H1 (cell line): ENCODE measurements at regions not wholly inside any gene's neighbourhood (a gene's known extent, or its start where the extent isn't known, plus 50 kb on each side); places are given as distances from the start of the nearest gene placed in this dataset.

Experiments
- CTCF ChIA-PET: fragments of 300-600 bp; sonication (Branson Sonifier 250); formaldehyde crosslinking; loops from one replicate; lab custom pipeline; 2021; ENCODE audit not compliant: partially characterized antibody; lab: Charles Lee
- POLR2A ChIA-PET: fragments of 300-600 bp; sonication (Branson Sonifier 250); formaldehyde crosslinking; loops from one replicate; lab custom pipeline; 2021; ENCODE audit warnings: inconsistent platforms; ENCODE audit not compliant: partially characterized antibody; lab: Charles Lee
- DNase-seq, 2 experiments: peaks; one replicate each; pipeline versions ENCODE4 v3.0.0 to v3.0.0-alpha.2; 2010 to 2022; ENCODE audit warnings: low spot score in 2 of 2, low read depth in 1 of 2, mixed read lengths in 1 of 2
- FAIRE-seq: peaks from 2 replicates; lab custom pipeline; 2011; peaks lifted over from hg19 to GRCh38; lab: Jason Lieb, UNC
- H2AFZ ChIP-seq: 2 replicates; pipeline ENCODE4 v1.8.1; 2012; ENCODE audit warnings: low read length, inconsistent platforms
- H2AK5ac ChIP-seq: 2 replicates; pipeline ENCODE4 v1.6.1; 2013; ENCODE audit warnings: low read depth, low read length
- H2BK120ac ChIP-seq: replicated peaks from 2 replicates; pipeline ENCODE3; 2013; ENCODE audit warnings: low read depth, low read length, inconsistent platforms
- H2BK12ac ChIP-seq: 2 replicates; pipeline ENCODE4 v1.6.1; 2013; ENCODE audit warnings: low read depth, low read length
- H2BK15ac ChIP-seq: 2 replicates; pipeline ENCODE4 v1.6.1; 2013; ENCODE audit warnings: low read length
- H2BK20ac ChIP-seq: 2 replicates; pipeline ENCODE4 v1.6.1; 2013; ENCODE audit warnings: low read length
- H2BK5ac ChIP-seq: 2 replicates; pipeline ENCODE4 v1.6.1; 2013; ENCODE audit warnings: low read depth, low read length
- H3K14ac ChIP-seq: 2 replicates; pipeline ENCODE4 v1.6.1; 2013; ENCODE audit warnings: inconsistent platforms; ENCODE audit not compliant: insufficient read length
- H3K18ac ChIP-seq: 2 replicates; pipeline ENCODE4 v1.6.1; 2013; ENCODE audit warnings: low read length; ENCODE audit errors: extremely low read depth
- H3K23ac ChIP-seq: 2 replicates; pipeline ENCODE4 v1.6.1; 2013; ENCODE audit warnings: inconsistent platforms; ENCODE audit not compliant: insufficient read length
- H3K23me2 ChIP-seq: 2 replicates; pipeline ENCODE4 v1.6.1; 2013; ENCODE audit warnings: low read depth, low read length
- H3K27ac ChIP-seq: 2 replicates; pipeline ENCODE4 v1.6.1; 2011; ENCODE audit warnings: low read depth, low read length, inconsistent platforms
- H3K27me3 ChIP-seq, 4 experiments: replicated peaks in 1 of 4; 1 replicate in 1 of 4; 2 replicates in 3 of 4; pipeline versions ENCODE4 v1.6.1 to v1.8.1; 2011 to 2013; ENCODE audit warnings: low read length in 3 of 4, mild to moderate bottlenecking in 3 of 4, inconsistent platforms in 2 of 4, mixed read lengths in 2 of 4, moderate library complexity in 1 of 4; ENCODE audit not compliant: control insufficient read depth in 3 of 4, insufficient read depth in 3 of 4; ENCODE audit errors: extremely low read depth in 1 of 4
- H3K36me3 ChIP-seq, 4 experiments: 2 replicates each; pipeline versions ENCODE4 v1.6.1 to v1.8.1; 2011 to 2013; ENCODE audit warnings: mild to moderate bottlenecking in 4 of 4, low read length in 3 of 4, moderate library complexity in 2 of 4, control low read depth in 1 of 4, inconsistent platforms in 1 of 4; ENCODE audit not compliant: insufficient read depth in 4 of 4, control insufficient read depth in 2 of 4
- H3K4ac ChIP-seq: replicated peaks from 2 replicates; pipeline ENCODE3; 2013; ENCODE audit warnings: low read length, low read depth, mixed read lengths, inconsistent platforms; ENCODE audit not compliant: insufficient read length
- H3K4me1 ChIP-seq, 4 experiments: replicated peaks in 1 of 4; 1 replicate in 1 of 4; 2 replicates in 3 of 4; pipeline versions ENCODE4 v1.6.1 to v1.8.1; 2011 to 2013; ENCODE audit warnings: low read length in 3 of 4, inconsistent platforms in 2 of 4, mixed read lengths in 1 of 4; ENCODE audit not compliant: insufficient read depth in 4 of 4, control insufficient read depth in 3 of 4
- H3K4me2 ChIP-seq, 2 experiments: 2 replicates each; pipeline versions ENCODE4 v1.6.1 to v1.8.1; 2011 to 2013; ENCODE audit warnings: low read depth in 2 of 2, low read length in 2 of 2, control low read depth in 1 of 2, inconsistent platforms in 1 of 2, mild to moderate bottlenecking in 1 of 2; ENCODE audit not compliant: insufficient read depth in 1 of 2
- H3K4me3 ChIP-seq, 4 experiments: fragments of 200-600, 300-600 bp in 1 of 4; sonication (generic), shearing (Covaris generic), sonication (Bioruptor Twin) in 1 of 4; 2 replicates each; pipeline versions ENCODE4 v1.5.1 to v1.8.1; 2011 to 2016; ENCODE audit warnings: low read length in 4 of 4, low read depth in 3 of 4, control low read depth in 2 of 4, inconsistent platforms in 2 of 4, mild to moderate bottlenecking in 2 of 4, mixed read lengths in 1 of 4, moderate library complexity in 1 of 4; ENCODE audit not compliant: insufficient read depth in 2 of 4; ENCODE audit errors: extremely low read depth in 1 of 4
- H3K56ac ChIP-seq: replicated peaks from 2 replicates; pipeline ENCODE3; 2013; ENCODE audit warnings: low read depth, mild to moderate bottlenecking, mixed read lengths, low read length, inconsistent platforms; ENCODE audit not compliant: insufficient read length
- H3K79me1 ChIP-seq: 2 replicates; pipeline ENCODE4 v1.6.1; 2013; ENCODE audit warnings: low read depth, low read length, control low read depth
- H3K79me2 ChIP-seq, 2 experiments: 2 replicates each; pipeline versions ENCODE4 v1.6.1 to v1.8.1; 2012 to 2013; ENCODE audit warnings: low read length in 2 of 2, mild to moderate bottlenecking in 2 of 2, inconsistent platforms in 1 of 2; ENCODE audit not compliant: insufficient read depth in 2 of 2, control insufficient read depth in 1 of 2
- H3K9ac ChIP-seq, 4 experiments: replicated peaks in 1 of 4; 1 replicate in 1 of 4; 2 replicates in 3 of 4; pipeline versions ENCODE4 v1.6.1 to v1.8.1; 2011 to 2013; ENCODE audit warnings: low read depth in 3 of 4, low read length in 3 of 4, control low read depth in 2 of 4, mild to moderate bottlenecking in 2 of 4, moderate library complexity in 2 of 4, inconsistent platforms in 1 of 4; ENCODE audit errors: extremely low read depth in 1 of 4
- H3K9me3 ChIP-seq, 2 experiments: 2 replicates each; pipeline versions ENCODE4 v1.6.1 to v1.8.1; 2012 to 2013; ENCODE audit warnings: mild to moderate bottlenecking in 2 of 2, moderate library complexity in 2 of 2, control low read depth in 1 of 2, inconsistent platforms in 1 of 2, low read depth in 1 of 2, low read length in 1 of 2, mixed read lengths in 1 of 2; ENCODE audit not compliant: insufficient read depth in 2 of 2
- H4K20me1 ChIP-seq, 2 experiments: replicated peaks in 1 of 2; 2 replicates each; pipeline versions ENCODE3 to v1.8.1; 2011 to 2013; ENCODE audit warnings: inconsistent platforms in 2 of 2, low read length in 2 of 2, mild to moderate bottlenecking in 1 of 2; ENCODE audit not compliant: insufficient read depth in 2 of 2, control insufficient read depth in 1 of 2
- H4K5ac ChIP-seq: 2 replicates; pipeline ENCODE4 v1.6.1; 2013; ENCODE audit warnings: low read length, low read depth, mixed read lengths, inconsistent platforms; ENCODE audit not compliant: insufficient read length
- H4K8ac ChIP-seq: 2 replicates; pipeline ENCODE4 v1.8.0; 2013; ENCODE audit warnings: mild to moderate bottlenecking, moderate library complexity, low read length, inconsistent platforms; ENCODE audit not compliant: insufficient read depth; ENCODE audit errors: extremely low read depth
- H4K91ac ChIP-seq: replicated peaks from 2 replicates; pipeline ENCODE3; 2013; ENCODE audit warnings: low read length, mixed read lengths, inconsistent platforms; ENCODE audit not compliant: insufficient read length
- ASH2L ChIP-seq: fragments of 200-600, 300-600 bp; sonication (generic); IDR thresholded peaks from one replicate; pipeline ENCODE4 v1.7.1; 2017; ENCODE audit warnings: low read length
- CBX8 ChIP-seq: fragments of 300-800, 300-1000 bp; sonication (generic); IDR thresholded peaks from 2 replicates; pipeline ENCODE4 v1.7.1; 2016; ENCODE audit warnings: low read depth, low read length, borderline replicate concordance
- CHD1 ChIP-seq: IDR thresholded peaks from 2 replicates; pipeline ENCODE4 v1.6.1; 2012; ENCODE audit warnings: low read depth, low read length, improper control_type of control experiment
- CHD2 ChIP-seq: IDR thresholded peaks from 2 replicates; pipeline ENCODE4 v1.6.1; 2012; ENCODE audit warnings: low read length, improper control_type of control experiment
- EP300 ChIP-seq, 2 experiments: IDR thresholded peaks; 1 replicate in 1 of 2; 2 replicates in 1 of 2; pipeline ENCODE4 v1.6.1; 2011 to 2012; ENCODE audit warnings: low read depth in 2 of 2, low read length in 2 of 2, mild to moderate bottlenecking in 2 of 2, borderline replicate concordance in 1 of 2, inconsistent platforms in 1 of 2, moderate library complexity in 1 of 2
- JUN ChIP-seq: IDR thresholded peaks from 2 replicates; pipeline ENCODE4 v1.6.1; 2011; ENCODE audit warnings: low read depth, mild to moderate bottlenecking, improper control_type of control experiment, low read length
- NRF1 ChIP-seq: IDR thresholded peaks from 2 replicates; pipeline ENCODE4 v1.6.1; 2011; ENCODE audit warnings: mild to moderate bottlenecking, low read depth, low read length, improper control_type of control experiment
- PHF8 ChIP-seq: fragments of 200-600 bp; sonication (generic); conservative IDR thresholded peaks from 2 replicates; pipeline ENCODE4 v1.7.1; 2012; ENCODE audit warnings: low read depth, mild to moderate bottlenecking, inconsistent platforms, low read length, moderate library complexity
- RAD21 ChIP-seq, 2 experiments: IDR thresholded peaks in 1 of 2; conservative IDR thresholded peaks in 1 of 2; 2 replicates each; pipeline ENCODE4 v1.6.1; 2011; ENCODE audit warnings: low read depth in 2 of 2, low read length in 2 of 2, improper control_type of control experiment in 1 of 2, inconsistent platforms in 1 of 2, mild to moderate bottlenecking in 1 of 2, moderate library complexity in 1 of 2
- RBBP5 ChIP-seq: IDR thresholded peaks from 2 replicates; pipeline ENCODE4 v1.7.1; 2012; ENCODE audit warnings: low read depth, mild to moderate bottlenecking, inconsistent platforms, low read length, moderate library complexity, borderline replicate concordance
- SIRT6 ChIP-seq: IDR thresholded peaks from one replicate; pipeline ENCODE4 v1.7.1; 2012; ENCODE audit warnings: low read length, inconsistent platforms
- SRF ChIP-seq: IDR thresholded peaks from 2 replicates; pipeline ENCODE4 v1.6.1; 2011; ENCODE audit warnings: mild to moderate bottlenecking, low read depth, low read length, moderate library complexity
- TBP ChIP-seq: IDR thresholded peaks from 2 replicates; pipeline ENCODE4 v1.6.1; 2011; ENCODE audit warnings: low read depth, low read length, improper control_type of control experiment
- WGBS, 2 experiments: shearing (Covaris generic) in 1 of 2; methylation state at CpG; one replicate each; pipeline versions ENCODE4 v1.1.6 to v1.1.7; 2013 to 2015; ENCODE audit warnings: low lambda C conversion rate in 2 of 2, mixed read lengths in 2 of 2, inconsistent platforms in 1 of 2, low coverage in 1 of 2, missing lambda C conversion rate in 1 of 2; ENCODE audit not compliant: insufficient replicate concordance in 2 of 2, insufficient coverage in 1 of 2, insufficient read length in 1 of 2; ENCODE audit errors: extremely low coverage in 1 of 2, missing lambda C conversion rate in 1 of 2; 5-methylcytosine and 5-hydroxymethylcytosine counted together
- TF ChIP-seq, protein P1 (sequence below): IDR thresholded peaks from 2 replicates; pipeline ENCODE4 v1.6.1; 2012; ENCODE audit warnings: inconsistent platforms

DNA sequence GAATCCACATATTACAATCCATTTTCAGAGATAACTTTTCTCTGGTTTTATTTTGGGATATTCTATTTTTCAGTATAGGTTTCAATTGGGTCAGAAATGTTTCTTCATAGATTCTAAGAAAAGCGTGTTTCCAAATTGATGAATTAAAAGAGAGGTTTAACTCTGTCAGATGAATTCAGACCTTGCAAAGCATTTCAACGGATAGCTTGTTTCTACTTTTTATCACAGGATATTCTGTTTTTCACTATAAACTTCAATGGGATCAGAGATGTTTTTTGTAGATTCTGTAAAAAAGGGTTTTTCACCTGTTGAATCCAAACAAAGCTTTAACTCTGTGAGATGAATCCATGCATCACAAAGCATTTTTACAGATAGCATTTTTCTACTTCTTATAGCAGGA, 1498.1 kb downstream of the UQCRFS1 start:
- no peak for FAIRE-seq

More for the DNA sequence above, 1498.1 kb downstream of the UQCRFS1 start:
- Histone ChIP-seq H3K4me1 (no peaks in the 10 kb centered on the region), H2AFZ (no peak overlapping the region), H2AK5ac (no peak overlapping the region), H3K79me2 (no peaks in the 10 kb centered on the region), H3K23me2 (no peaks in the 10 kb centered on the region), H3K18ac (no peak overlapping the region), H3K9ac (no peak overlapping the region), H3K27ac (no peak overlapping the region), H2BK15ac (no peak overlapping the region), H3K27me3 (no peaks in the 10 kb centered on the region), H4K20me1 (no peaks in the 10 kb centered on the region), H2BK20ac (no peak overlapping the region), H3K4me3 (no peak overlapping the region; a peak in 1 of 8 replicates), H3K9me3 (peaks cover 56 to 66% of the 10 kb centered on the region in 2 experiments), H4K8ac (no peak overlapping the region), H4K91ac (no peak overlapping the region), H3K23ac (no peak overlapping the region), H4K5ac (no peak overlapping the region), H2BK5ac (no peak overlapping the region), H3K14ac (no peak overlapping the region), H2BK12ac (no peak overlapping the region), H3K56ac (no peak overlapping the region), H3K79me1 (no peaks in the 10 kb centered on the region), H3K4me2 (no peak overlapping the region), H2BK120ac (no peak overlapping the region), H3K4ac (no peak overlapping the region), H3K36me3 (no peaks in the 10 kb centered on the region; a peak in 1 of 8 replicates)
- no peak for DNase-seq
- ChIA-PET POLR2A (no interaction called here), CTCF (no interaction called here)
- WGBS, 2 experiments: 70% methylated on average over 2 of the region's 2 CpGs; no CpG with 5 or more reads in 1 of the 2 experiments
- no peak for TF ChIP-seq SRF
- TF ChIP-seq CHD1: no peak
- TF ChIP-seq NRF1: no peak
- no peak for TF ChIP-seq CHD2
- no peak for TF ChIP-seq EP300 (IDR thresholded peaks at IDR 0.05; ENCODE audit: borderline replicate concordance in 1 of 2, low read depth in 2 of 2, low read length in 2 of 2)
- TF ChIP-seq RBBP5: no peak
- no peak for TF ChIP-seq ASH2L
- no peak for TF ChIP-seq SIRT6
- TF ChIP-seq, protein P1, sequence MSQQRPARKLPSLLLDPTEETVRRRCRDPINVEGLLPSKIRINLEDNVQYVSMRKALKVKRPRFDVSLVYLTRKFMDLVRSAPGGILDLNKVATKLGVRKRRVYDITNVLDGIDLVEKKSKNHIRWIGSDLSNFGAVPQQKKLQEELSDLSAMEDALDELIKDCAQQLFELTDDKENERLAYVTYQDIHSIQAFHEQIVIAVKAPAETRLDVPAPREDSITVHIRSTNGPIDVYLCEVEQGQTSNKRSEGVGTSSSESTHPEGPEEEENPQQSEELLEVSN: no peak
- no peak for TF ChIP-seq RAD21 (IDR thresholded peaks at IDR 0.05 in 1 of 2, conservative IDR thresholded peaks at IDR 0.05 in 1 of 2; ENCODE audit: low read depth in 2 of 2, low read length in 2 of 2)
- no peak for TF ChIP-seq TBP
- TF ChIP-seq PHF8: no peak
- TF ChIP-seq JUN: no peak
- TF ChIP-seq CBX8: no peak
